Testis (tissue), 2 donors: ENCODE measurements at regions not wholly inside any gene's neighbourhood (a gene's known extent, or its start where the extent isn't known, plus 50 kb on each side); places are given as distances from the start of the nearest gene placed in this dataset.

ENCODE experiments used
- POLR2A ChIP-seq: fragments of 450-650 bp; IDR thresholded peaks from one replicate; pipeline ENCODE4 v1.6.1; 2017; ENCODE audit warnings: antibody characterized with exemption, mild to moderate bottlenecking, moderate library complexity
- TF ChIP-seq, protein P1 (sequence below), 3 experiments: fragments of 450-650 bp in 2 of 3; fragments of 200-600 bp in 1 of 3; sonication (generic) in 1 of 3; IDR thresholded peaks; one replicate each; pipeline ENCODE4 v1.5.1; 2016 to 2019; ENCODE audit warnings: antibody characterized with exemption in 3 of 3, mild to moderate bottlenecking in 2 of 3, moderate library complexity in 1 of 3

- TF ChIP-seq, protein P1, sequence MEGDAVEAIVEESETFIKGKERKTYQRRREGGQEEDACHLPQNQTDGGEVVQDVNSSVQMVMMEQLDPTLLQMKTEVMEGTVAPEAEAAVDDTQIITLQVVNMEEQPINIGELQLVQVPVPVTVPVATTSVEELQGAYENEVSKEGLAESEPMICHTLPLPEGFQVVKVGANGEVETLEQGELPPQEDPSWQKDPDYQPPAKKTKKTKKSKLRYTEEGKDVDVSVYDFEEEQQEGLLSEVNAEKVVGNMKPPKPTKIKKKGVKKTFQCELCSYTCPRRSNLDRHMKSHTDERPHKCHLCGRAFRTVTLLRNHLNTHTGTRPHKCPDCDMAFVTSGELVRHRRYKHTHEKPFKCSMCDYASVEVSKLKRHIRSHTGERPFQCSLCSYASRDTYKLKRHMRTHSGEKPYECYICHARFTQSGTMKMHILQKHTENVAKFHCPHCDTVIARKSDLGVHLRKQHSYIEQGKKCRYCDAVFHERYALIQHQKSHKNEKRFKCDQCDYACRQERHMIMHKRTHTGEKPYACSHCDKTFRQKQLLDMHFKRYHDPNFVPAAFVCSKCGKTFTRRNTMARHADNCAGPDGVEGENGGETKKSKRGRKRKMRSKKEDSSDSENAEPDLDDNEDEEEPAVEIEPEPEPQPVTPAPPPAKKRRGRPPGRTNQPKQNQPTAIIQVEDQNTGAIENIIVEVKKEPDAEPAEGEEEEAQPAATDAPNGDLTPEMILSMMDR (IDR thresholded peaks at IDR 0.05), result no peak
- no peak for TF ChIP-seq POLR2A
These were observed 202.2 kb downstream of the TRIML1 start for GRCh38 chr4:188341428-188341827.
